ENCODE measurements at regions not wholly inside any gene's neighbourhood (a gene's known extent, or its start where the extent isn't known, plus 50 kb on each side); places are given as distances from the start of the nearest gene placed in this dataset.

DNA sequence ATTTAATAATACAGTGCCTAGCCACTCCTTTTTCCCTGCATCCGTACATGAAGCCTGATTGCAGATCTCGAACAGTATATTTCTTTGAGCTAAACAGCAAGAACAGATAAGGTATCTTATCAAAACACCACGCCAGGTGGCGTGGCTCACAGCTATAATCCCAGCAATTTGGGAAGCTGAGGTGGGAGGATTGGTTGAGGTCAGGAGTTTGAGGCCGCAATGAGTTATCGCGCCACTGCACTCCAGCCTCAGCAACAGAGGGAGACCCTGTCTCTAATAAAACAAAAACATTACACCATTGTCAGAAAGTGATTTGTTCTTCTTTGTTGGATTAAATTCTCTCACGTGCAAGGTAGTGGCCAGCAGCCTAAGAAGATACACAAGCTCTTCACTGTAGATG, 291.2 kb upstream of the DMRT1 start:
- in situ Hi-C loops (cut with MboI; ENCODE audit: low sequenced_read_pairs), result no loop called here

GRCh38 chr9:551986-552929, 289.2 kb upstream of the DMRT1 start:
- in situ Hi-C loops (cut with MboI; ENCODE audit: low sequenced_read_pairs), result no loop called here

GRCh38 chr9:555493-555892, 286.0 kb upstream of the DMRT1 start:
- in situ Hi-C loops (cut with MboI; ENCODE audit: low sequenced_read_pairs), result no loop called here

DNA sequence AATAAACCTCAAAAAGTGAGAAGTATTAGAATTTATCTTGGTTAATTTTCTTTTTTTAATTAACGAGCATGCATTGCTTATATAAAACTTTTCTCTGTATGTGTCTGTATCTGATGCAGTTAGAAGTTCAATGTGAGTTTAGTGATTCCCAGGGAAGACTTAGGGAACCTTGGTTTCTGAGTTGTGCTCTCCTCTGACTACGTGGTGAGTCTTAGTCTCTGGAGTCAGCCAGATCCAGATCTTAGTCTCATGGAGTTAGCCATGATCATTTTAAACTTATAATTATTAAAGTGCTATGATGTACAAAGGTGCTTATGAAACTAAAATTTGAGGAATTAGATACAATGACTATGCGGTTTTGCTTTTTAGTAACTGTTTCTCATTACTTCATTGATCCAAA, 285.3 kb upstream of the DMRT1 start:
- in situ Hi-C loops (cut with MboI; ENCODE audit: low sequenced_read_pairs), result no loop called here

GRCh38 chr9:556675-557074, 284.8 kb upstream of the DMRT1 start:
- in situ Hi-C loops (cut with MboI; ENCODE audit: low sequenced_read_pairs), result no loop called here

- in situ Hi-C loops (cut with MboI; ENCODE audit: low sequenced_read_pairs), result no loop called here
These were observed 283.8 kb upstream of the DMRT1 start for GRCh38 chr9:557601-558201.

- in situ Hi-C loops (cut with MboI; ENCODE audit: low sequenced_read_pairs), result no loop called here
These were observed 280.1 kb upstream of the DMRT1 start for GRCh38 chr9:561427-561826.

DNA sequence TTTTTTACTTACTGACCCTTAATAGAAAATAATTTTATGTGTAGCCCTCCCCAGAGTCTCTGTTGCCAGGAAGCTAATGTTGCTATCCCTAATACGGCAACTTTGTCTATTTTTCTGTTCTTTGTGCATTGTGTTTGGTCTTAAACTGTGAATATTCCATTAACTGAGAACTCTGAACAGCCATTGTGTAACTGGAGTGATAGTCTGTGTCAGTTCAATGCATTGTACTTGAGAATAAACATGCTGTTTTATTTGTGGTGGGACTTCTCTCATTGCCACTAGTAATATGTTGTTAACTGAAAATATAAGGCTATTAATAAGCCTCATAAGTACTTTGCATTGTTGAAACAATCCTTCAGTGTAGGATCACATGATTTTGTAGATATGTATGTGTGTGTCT, 278.3 kb upstream of the DMRT1 start:
- in situ Hi-C loops (cut with MboI; ENCODE audit: low sequenced_read_pairs), result no loop called here

DNA sequence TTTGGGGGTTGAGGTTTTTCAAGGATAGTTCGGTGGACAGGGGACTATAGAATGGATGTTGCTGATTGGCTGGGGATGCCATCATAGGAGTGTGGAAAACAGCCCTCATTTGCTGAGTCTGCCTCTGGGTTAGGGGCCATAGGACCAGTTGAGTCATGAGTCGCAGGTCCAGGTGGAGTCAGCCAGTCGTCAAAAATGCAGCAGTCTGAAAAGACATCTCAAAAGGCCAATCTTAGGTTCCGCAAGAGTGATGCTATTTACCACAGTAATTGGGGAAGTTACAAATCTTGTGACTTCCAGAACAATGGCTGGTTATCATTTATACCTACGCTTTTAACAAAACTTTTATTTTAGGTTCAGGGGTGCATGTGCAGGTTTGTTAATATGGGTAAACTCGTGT, 276.0 kb upstream of the DMRT1 start:
- in situ Hi-C loops (cut with MboI; ENCODE audit: low sequenced_read_pairs), result no loop called here

DNA sequence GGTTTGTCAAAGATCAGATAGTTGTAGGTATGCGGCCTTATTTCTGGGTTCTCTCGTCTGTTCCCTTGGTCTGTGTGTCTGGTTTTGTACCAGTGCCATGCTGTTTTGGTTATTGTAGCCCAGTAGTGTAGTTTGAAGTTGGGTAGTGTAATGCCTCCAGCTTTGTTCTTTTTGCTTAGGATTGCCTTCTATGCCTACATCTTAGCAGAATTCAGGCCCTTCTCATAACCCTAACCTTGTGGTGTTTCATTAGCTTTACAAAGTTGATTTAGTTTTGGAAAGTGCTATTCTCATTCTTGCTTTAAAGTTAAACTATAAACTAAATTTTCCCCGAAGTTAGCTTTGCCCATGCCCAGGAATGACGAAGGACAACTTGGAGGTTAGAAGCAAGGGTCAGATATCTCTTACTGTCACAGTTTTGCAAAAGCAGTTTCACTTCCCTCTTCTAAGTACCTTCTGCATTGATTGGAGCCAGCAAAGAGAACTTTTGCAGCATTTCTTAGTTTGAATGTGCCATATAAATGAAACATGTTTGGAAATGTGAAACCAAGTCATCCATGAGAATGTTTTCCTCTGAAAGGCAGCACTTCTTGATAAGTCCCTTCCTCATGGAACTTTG, 274.3 kb upstream of the DMRT1 start:
- in situ Hi-C loops (cut with MboI; ENCODE audit: low sequenced_read_pairs), result no loop called here

DNA sequence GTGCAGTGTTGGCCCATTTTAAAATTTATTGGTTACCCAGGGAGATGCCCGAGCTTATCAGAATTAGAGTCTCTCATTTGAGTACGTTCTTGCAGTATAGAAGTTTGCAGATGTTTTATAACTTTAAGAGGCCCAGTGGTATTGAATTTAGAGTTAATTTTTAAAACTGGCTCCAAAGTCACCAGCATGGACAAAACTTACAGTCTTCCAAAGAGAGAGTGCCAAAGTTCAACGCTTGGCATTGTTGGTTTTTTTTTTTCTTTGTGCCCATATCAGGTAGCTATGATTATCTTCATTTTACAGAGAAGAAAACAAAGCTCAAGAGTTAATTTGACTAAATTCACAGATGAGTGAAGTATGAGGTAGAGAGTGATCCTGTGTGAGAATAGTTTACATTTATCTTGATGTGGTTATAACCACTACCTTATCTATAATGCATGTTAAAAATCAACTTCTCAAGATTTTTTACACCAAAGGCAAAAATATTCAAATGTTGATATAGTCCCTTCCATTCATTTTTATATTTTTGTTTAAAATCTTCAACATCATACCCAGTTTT, 273.7 kb upstream of the DMRT1 start:
- in situ Hi-C loops (cut with MboI; ENCODE audit: low sequenced_read_pairs), result no loop called here

DNA sequence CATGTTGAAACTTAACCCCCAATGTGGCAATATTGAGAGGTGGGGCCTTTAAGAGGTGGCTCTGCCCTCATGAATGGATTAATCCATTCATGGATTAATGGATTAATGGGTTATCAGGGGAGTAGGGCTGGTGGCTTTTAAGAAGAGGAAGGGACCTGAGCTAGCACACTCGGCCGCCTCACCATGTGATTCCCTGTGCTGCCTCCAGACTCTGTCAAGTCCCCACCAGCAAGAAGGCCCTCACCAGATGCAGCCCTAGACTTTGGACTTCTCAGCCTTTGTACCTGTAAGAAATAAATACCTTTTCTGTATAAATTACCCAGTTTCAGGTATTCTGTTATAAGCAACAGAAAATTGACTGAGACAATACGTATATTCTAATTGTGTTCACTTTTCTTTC, 272.2 kb upstream of the DMRT1 start:
- in situ Hi-C loops (cut with MboI; ENCODE audit: low sequenced_read_pairs), result no loop called here

DNA sequence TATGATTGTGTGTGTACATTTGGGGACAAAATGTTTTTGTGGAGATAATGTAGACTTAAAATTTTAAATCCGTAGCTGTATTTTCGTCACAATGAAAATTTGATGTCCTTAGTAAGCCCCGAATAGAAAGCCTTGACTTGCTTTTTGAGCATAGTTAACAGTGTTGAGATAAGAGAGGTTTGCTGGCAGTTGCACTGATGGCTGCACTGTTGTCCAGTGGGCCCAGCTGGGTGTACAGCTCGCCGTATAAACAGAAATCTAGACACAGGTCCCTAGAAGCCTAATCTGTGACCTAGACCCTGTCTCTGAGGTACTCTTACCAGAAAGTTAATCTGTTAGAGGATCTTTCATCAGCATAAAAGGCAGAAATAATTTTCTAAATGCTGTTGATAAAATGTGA, 271.3 kb upstream of the DMRT1 start:
- in situ Hi-C loops (cut with MboI; ENCODE audit: low sequenced_read_pairs), result no loop called here

DNA sequence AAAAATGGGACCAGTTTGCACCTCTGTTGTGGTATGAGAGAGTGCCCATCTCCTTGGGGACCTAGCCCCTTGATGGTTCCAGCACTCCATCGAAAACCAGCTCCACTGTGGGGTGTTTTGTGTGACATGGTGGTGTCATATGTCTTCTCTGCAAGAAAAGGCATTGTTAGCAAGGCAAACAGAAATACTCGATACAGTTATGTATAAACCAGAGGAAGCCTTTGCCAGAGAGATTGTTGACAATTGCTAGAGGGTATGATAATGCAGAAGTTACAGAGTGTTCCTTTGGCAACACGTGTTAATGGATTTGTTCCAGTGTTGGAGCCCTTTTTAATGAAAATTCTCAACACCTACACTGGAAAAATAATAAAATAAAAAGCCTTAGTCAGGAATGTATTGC, 270.4 kb upstream of the DMRT1 start:
- in situ Hi-C loops (cut with MboI; ENCODE audit: low sequenced_read_pairs), result no loop called here

DNA sequence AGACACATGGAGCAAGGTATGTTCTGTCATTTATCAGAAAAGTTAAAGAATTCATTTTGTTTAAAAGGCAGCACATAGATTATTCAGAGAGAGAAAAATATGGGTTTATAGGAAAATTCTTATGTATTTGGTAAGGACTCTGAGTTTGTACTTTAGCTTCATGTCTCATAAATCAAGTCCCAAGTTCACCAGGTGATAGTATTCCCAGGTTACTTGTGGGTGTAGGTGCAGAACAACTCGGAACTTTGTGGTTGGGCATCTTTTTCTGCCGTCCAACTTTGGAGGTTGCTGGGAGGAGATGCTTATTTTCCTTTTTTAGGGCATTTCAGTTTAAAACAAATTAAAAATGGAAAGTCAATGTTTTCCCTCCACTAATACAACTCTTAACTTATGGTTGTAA, 269.8 kb upstream of the DMRT1 start:
- in situ Hi-C loops (cut with MboI; ENCODE audit: low sequenced_read_pairs), result no loop called here

DNA sequence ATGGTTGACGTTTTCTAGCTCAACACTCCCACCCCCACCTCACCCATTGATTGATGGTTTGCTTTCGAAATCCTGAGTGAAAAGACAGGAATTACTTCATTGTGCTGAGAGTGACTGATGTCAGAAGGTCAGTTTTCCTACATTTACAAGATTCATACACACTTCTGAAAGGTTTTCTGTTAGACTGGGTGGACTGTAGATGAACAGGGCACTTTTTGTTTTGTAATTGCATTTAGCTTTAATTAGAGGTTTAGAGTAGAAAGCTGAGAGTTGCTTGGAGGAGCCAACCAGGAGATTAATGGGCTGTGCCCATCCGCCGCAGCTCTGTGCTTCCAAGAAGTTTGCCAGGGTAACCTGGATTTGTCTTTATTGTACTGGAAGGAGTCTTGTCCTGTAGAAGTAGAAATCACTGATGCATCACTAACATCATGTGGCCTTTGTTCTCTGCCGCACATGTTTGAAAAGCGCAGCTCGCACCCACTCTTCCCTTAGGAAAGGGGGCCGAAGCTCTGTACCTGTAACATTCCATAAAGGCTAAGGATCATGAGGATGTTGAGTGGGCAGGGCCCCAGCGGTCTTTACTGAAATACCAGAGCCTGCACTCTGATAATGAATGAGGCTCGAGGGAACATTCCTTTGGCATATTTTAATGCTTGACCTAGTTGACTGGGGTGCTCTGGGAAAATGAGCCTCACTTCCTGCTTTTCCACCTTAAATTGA, 267.6 kb upstream of the DMRT1 start:
- in situ Hi-C loops (cut with MboI; ENCODE audit: low sequenced_read_pairs), result no loop called here

DNA sequence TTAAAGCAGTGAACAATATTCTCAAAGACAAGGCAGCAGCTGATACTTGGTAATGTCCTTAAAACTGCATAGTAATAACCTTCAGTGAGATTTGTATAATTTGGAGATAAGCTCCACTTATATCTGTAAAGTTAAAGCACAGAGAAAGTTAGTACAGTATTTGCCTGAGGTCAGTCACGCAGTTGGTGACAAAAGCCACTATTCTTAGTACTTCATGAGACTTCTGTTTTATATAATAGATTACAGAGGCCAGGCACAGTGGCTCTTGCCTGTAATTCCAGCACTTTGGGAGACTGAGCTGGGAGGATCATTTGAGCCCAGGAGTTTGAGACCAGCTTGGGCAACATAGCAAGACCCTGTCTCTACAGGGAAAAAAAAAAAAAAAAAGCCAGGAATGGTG, 266.4 kb upstream of the DMRT1 start:
- in situ Hi-C loops (cut with MboI; ENCODE audit: low sequenced_read_pairs), result no loop called here

DNA sequence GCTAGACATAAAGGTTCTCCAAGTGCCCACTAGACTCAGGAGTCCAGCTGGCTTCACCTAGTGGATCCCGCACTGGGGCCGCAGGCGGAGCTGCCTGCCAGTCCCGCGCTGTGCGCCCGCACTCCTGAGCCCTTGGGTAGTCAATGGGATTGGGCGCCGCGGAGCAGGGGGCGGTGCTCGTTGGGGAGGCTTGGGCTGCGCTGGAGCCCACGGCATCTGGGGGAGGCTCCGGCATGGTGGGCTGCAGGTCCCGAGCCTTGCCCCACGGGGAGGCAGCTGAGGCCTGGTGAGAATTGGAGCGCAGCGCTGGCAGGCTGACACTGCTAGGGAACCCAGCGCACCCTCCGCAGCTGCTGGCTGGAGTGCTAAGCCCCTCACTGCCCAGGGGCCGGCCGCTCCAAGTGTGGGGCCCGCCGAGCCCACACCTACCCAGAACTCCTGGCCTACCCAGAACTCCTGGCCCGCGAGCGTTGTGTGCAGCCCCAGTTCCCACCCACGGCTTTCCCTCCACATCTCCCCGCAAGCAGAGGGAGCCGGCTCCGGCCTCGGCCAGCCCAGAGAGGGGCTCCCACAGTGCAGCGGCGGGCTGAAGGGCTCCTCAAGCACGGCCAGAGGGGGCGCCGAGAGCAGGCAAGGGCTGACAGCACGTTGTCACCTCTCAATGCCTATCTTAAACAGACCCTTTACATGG, 260.7 kb upstream of the DMRT1 start:
- in situ Hi-C loops (cut with MboI; ENCODE audit: low sequenced_read_pairs), result no loop called here

- in situ Hi-C loops (cut with MboI; ENCODE audit: low sequenced_read_pairs), result no loop called here
These were observed 259.6 kb upstream of the DMRT1 start for GRCh38 chr9:581673-582497.

- in situ Hi-C loops (cut with MboI; ENCODE audit: low sequenced_read_pairs), result no loop called here
These were observed 258.7 kb upstream of the DMRT1 start for GRCh38 chr9:582775-583174.
